HUDEP-2 (cell line): ENCODE measurements at regions not wholly inside any gene's neighbourhood (a gene's known extent, or its start where the extent isn't known, plus 50 kb on each side); places are given as distances from the start of the nearest gene placed in this dataset.

Experiments
- DNase-seq, 76 experiments: peaks; one replicate each; lab custom pipeline; 2025; ENCODE audit not compliant: unreplicated experiment in 76 of 76; lab: John Stamatoyannopoulos, UW

DNA sequence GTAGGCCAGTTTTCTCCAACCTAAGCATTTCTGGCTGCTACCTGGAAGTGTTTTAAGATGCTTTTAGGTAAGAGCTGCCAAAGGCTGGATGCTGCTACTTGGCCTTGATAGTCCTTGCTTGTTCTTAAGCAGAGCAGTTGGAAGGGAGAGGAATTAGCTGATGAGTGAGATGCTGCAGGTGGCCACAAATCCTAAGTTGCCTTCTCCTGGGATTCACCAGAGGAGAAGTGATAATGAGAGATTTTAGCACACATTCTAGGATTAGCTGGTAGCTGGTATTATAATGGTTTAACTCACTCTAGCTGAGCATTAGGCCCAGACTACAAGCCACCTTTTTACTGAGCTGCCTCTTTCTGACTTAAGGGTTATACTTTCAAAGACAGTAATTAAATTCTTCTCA, 442.9 kb upstream of the RAG2 start:
- no peak for DNase-seq

- no peak for DNase-seq
These were observed 440.9 kb upstream of the RAG2 start for GRCh38 chr11:37038911-37039310.

- no peak for DNase-seq
These were observed 428.7 kb upstream of the RAG2 start for GRCh38 chr11:37026741-37027140.

DNA sequence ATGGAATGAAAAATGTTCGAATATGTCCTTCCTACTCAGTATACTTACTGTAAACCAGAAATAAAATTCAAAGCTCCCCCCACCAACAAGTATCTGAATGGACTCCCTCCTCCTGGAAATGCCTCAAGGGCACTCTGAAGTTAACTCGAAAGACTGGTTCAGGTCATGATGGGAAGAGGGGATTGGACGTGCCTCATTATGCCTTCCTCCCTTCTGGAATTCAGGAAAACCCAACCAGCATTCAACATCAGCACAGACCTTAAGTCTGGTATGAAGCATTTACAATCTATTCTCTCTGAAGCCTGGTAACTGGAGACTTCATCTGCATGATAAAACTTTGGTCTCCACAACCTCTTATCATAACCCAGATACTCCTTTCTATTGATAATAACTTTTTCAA, 428.3 kb upstream of the RAG2 start:
- no peak for DNase-seq

DNA sequence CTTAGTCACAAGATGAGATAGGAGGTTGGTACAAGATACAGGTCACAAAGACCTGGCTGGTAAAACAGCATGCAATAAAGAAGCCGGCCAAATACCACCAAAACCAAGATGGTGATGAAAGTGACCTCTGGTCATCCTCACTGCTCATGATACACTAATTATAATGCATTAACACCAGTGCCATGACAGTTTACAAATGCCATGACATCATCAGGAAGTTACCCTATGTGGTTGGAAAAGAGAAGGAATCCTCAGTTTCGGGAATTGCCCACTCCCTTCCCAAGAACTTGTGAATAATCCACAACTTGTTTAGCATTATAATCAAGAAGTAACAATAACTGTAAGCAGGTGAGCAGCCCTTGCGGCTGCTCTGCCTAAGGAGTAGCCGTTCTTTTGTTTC, 408.5 kb upstream of the RAG2 start:
- no peak for DNase-seq

- DNase-seq = no peak
These were observed 404.8 kb upstream of the RAG2 start for GRCh38 chr11:37002831-37003230.

- DNase-seq = no peak
These were observed 399.6 kb upstream of the RAG2 start for GRCh38 chr11:36997656-36998055.

DNA sequence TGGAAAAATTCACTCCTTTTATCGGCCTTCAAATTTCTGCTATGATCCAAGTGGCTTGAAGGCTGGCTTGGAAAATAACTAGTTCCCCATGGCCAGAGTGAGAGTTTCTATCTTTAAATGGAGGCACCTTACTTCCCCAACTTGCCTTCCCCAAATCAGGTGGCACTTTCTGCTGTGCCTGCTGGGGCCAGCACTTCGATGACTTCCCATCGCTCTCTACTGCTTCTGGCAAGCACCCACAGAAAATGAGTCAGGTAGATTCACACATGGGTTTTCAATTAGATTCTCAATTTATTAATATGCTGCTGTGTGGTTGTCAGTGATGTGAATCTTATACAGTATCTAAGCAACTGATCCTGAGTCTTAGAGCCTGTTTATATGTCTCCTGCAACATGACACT, 398.8 kb upstream of the RAG2 start:
- no peak for DNase-seq

DNA sequence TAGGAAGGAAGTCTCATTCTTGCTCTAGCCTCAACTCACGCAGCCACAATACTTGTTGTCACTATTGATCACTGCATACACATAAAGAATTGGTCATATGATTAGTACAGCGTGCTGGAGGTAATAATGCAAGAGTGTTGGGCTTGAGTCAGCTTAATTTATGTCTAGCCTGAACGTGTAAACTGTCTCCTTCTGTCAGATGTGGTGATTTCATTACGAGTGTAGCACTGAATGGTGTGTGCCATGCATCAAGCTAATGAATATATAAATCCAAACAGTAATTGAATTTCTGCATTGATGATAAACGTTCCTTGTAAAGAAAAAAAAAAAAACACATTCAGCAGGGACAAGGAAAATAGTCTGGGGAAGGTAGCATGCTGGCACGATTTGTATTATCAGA, 396.2 kb upstream of the RAG2 start:
- DNase-seq = no peak

- DNase-seq = no peak
These were observed 390.5 kb upstream of the RAG2 start for GRCh38 chr11:36988556-36988955.

GRCh38 chr11:36985562-36985961, 387.5 kb upstream of the RAG2 start:
- DNase-seq = no peak

DNA sequence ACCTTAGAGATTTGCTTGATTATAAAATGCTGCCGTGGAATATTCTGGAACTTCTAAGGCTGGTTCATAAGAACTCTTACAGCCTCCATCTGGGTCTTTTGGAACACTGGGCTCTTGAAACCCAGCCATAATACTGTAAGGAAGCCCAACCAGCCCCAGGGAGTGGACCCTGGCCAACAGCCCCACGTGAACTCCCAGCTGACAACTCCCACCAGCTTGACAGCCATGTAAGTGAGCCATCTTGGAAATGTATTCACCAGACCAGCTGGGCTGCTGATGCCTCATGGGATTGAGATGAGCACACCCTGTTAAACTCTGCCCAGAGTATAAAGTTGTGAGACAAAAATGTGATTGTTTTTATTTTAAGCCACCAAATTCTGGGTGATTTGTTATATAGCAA, 378.7 kb upstream of the RAG2 start:
- DNase-seq = no peak

GRCh38 chr11:36974771-36975170, 376.7 kb upstream of the RAG2 start:
- DNase-seq = no peak

DNA sequence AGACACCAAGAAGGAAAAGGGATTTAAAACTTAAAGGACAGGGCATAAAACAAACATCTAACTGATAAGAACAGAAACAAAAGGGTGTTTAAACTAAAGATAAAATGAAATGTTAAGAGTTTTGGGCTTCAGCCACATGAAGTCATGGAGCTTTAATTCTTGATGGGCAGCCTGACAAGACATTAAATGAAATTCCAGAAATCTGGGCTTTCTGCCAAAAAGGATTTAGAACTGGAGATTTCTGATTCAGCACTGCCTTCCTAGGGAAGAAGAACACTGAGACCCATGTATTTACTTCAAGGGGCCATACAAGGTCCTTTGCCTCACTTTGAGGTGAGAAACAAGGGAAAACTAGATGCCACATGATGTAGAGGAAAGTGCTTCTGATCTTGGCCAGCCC, 355.9 kb upstream of the RAG2 start:
- DNase-seq = no peak

DNA sequence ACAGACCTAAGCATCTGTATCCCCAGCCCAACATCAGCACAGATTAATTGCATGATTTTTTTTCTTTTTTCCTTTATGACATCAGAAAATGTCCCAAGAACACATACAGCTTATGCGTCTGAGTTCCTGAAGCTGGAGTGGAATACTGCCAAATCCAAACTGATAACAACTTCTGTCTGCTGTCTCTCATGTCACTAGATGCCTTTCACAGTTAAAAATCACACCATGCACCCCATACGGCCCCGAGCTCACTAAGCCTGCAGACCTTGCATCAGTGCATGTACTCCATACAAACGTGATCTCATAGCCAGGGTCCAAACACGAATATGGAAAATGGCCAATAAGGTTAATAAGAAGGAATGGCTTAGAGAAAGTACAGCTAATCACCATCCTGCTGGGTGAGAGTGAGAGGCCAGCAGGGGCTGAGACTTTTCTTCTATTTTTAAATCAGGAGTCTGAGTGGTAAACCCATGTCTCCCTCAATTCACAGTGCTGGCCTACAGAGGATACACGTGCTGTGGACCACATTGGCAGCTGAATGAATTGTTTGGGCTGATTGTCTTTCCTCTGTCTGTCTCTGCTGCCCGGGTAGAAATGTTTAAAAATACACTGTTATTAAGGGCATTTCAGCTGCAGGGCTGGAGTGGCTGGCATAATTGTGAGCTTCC, 350.6 kb upstream of the RAG2 start:
- no peak for DNase-seq

DNA sequence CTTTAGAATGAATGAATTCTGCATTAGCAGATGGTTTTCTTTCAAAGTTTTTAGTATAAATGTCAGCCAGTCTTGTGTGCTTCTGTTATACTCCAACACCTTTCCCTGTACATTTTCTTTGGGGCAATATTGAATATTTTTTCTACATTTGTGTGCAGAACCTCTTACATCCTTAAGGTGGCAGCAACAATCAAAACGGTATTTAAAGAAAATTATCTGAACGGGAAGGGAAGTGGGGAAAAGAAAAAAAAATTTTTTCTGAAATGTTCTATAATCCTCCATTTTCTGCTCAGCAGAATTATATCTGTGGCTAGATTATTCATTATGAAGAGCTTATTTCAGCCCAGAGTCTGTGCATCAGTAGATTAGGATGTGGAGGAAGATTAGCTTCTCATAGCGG, 347.3 kb upstream of the RAG2 start:
- peak in 1 of 76 experiments; percentile 3 for DNase-seq

- no peak for DNase-seq
These were observed 335.4 kb upstream of the RAG2 start for GRCh38 chr11:36933481-36933880.

DNA sequence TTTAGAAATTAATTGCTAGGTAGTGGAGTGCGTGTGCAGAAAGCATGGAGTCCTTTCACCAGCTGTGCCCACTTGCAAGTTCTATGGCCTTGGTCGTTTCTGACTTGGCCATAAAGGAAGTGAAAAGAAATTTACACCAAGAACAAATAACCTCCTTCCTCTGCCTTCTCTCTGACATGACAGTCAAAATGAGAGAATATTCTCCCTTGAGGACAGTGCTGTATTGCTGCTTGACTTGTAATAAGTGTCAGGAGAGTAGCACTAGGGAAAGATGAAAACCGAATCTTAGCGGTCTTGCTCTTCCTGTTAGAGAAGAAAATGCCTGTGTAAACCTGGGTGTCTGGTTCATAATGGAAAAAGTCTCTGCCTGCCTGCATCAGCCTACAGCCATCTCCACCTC, 333.1 kb upstream of the RAG2 start:
- no peak for DNase-seq

GRCh38 chr11:36930256-36930655, 332.2 kb upstream of the RAG2 start:
- DNase-seq = no peak

- no peak for DNase-seq
These were observed 331.4 kb upstream of the RAG2 start for GRCh38 chr11:36929401-36929800.

DNA sequence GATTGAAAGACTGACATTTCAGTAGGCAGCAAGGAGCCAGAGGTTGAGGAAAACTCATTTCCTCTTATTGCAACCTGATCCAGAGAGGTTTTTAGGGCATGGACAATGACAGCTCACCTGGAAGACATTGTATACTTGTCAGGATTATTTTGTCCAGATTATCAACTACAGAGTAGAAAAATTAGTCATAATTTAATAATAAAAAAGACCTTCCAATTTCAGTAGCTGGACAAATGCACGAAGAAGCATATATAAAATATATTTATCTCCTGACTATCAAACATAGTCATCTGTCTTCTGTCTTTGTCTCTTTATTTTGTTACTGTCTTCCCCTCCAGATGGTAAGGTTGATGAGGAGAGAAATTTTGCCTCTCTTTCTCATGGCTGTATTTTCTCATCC, 330.6 kb upstream of the RAG2 start:
- no peak for DNase-seq

DNA sequence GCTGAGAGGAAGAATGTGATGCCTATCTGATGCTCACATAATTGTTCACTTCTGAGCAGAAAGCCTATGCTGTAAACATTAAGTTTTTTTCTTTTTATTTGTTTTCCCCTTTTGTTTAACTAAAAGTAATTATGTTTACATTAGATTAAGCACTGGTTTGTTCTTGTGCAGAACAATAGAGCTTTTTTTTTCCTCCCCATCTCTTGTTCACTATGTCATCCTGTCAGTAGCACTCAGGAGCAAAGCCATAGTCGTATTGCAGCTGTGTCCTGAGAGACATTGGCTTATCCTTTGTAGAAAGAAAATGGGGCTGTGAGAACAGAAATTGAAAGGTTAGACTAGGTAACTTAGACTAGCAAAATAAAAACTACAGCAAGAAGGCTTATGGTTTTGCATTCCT, 301.8 kb upstream of the RAG2 start:
- no peak for DNase-seq

DNA sequence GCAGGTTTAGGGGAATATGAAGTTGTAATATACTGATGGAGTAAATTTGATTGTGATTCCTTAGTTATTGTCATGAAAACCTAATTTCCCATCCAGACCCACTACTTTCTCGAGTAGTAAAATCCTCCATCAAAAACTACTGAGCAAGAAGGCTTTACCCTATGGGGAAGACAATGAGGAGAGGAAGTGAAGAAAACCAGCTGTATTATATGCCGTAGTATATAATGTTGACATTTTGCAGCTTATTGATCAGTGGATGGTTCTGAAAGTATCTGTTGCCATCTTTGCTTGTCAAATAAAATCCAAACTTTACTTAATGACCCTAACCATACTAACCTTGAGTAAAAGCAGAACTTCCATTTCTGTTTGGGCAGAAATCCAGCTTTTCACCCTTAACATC, 292.8 kb upstream of the RAG2 start:
- no peak for DNase-seq
